ENCODE measurements at regions not wholly inside any gene's neighbourhood (a gene's known extent, or its start where the extent isn't known, plus 50 kb on each side); places are given as distances from the start of the nearest gene placed in this dataset.

- H4K20me1 ChIP-seq (ENCODE audit: low read depth, low read length): no peaks in the 10 kb centered on the region
- no peak overlapping the region for H3K9ac ChIP-seq (ENCODE audit: low read length)
- H3K27ac ChIP-seq (ENCODE audit: low read depth, low read length): no peak overlapping the region
- no peak overlapping the region for H3K4me3 ChIP-seq (ENCODE audit: insufficient read depth, low read length, poor library complexity, severe bottlenecking)
- peak overlapping the region; percentile 43 for H2AFZ ChIP-seq (ENCODE audit: low read depth, low read length, severe bottlenecking)
- H3K36me3 ChIP-seq (ENCODE audit: low read length): no peaks in the 10 kb centered on the region
- H3F3A ChIP-seq (ENCODE audit: insufficient read depth): no peaks in the 10 kb centered on the region
- no peaks in the 10 kb centered on the region for H3K27me3 ChIP-seq (ENCODE audit: low read length)
- H3K9me2 ChIP-seq (replicated peaks; ENCODE audit: insufficient read depth, low read length): no peaks in the 10 kb centered on the region
- TF ChIP-seq EZH2phosphoT487 (conservative IDR thresholded peaks at IDR 0.05; ENCODE audit: low read length): no peak
- TF ChIP-seq CTCF (IDR thresholded peaks at IDR 0.05; ENCODE audit: insufficient read depth, low read length, poor library complexity, severe bottlenecking): no peak
- H3K4me2 ChIP-seq (ENCODE audit: low read depth, low read length, poor library complexity, severe bottlenecking): no peak overlapping the region
- no peaks in the 10 kb centered on the region for H3K9me3 ChIP-seq (ENCODE audit: insufficient read depth, low read length)
- H3K79me2 ChIP-seq (ENCODE audit: insufficient read depth, low read length): no peaks in the 10 kb centered on the region
Measured at GRCh38 chr4:166309286-166309685, 436.2 kb downstream of the TLL1 start.

- Histone ChIP-seq H2AFZ (ENCODE audit: low read depth, low read length, severe bottlenecking) (peak overlapping the region; percentile 42), H3K4me3 (ENCODE audit: insufficient read depth, low read length, poor library complexity, severe bottlenecking) (no peak overlapping the region), H3K9me2 (replicated peaks; ENCODE audit: insufficient read depth, low read length) (no peaks in the 10 kb centered on the region), H3F3A (ENCODE audit: insufficient read depth) (no peaks in the 10 kb centered on the region), H3K9me3 (ENCODE audit: insufficient read depth, low read length) (no peaks in the 10 kb centered on the region), H3K79me2 (ENCODE audit: insufficient read depth, low read length) (no peaks in the 10 kb centered on the region), H3K36me3 (ENCODE audit: low read length) (no peaks in the 10 kb centered on the region), H4K20me1 (ENCODE audit: low read depth, low read length) (no peaks in the 10 kb centered on the region), H3K9ac (ENCODE audit: low read length) (no peak overlapping the region), H3K27ac (ENCODE audit: low read depth, low read length) (no peak overlapping the region), H3K4me2 (ENCODE audit: low read depth, low read length, poor library complexity, severe bottlenecking) (no peak overlapping the region), H3K27me3 (ENCODE audit: low read length) (no peaks in the 10 kb centered on the region)
- no peak for TF ChIP-seq EZH2phosphoT487 (conservative IDR thresholded peaks at IDR 0.05; ENCODE audit: low read length)
- no peak for TF ChIP-seq CTCF (IDR thresholded peaks at IDR 0.05; ENCODE audit: insufficient read depth, low read length, poor library complexity, severe bottlenecking)
Measured at GRCh38 chr4:166311169-166311568, 438.1 kb downstream of the TLL1 start.

GRCh38 chr4:166312166-166312565, 439.1 kb downstream of the TLL1 start:
- Histone ChIP-seq H2AFZ (ENCODE audit: low read depth, low read length, severe bottlenecking) (no peak overlapping the region), H3K9me3 (ENCODE audit: insufficient read depth, low read length) (no peaks in the 10 kb centered on the region), H3F3A (ENCODE audit: insufficient read depth) (no peaks in the 10 kb centered on the region)

More at GRCh38 chr4:166312166-166312565, 439.1 kb downstream of the TLL1 start:
- H3K79me2 ChIP-seq (ENCODE audit: insufficient read depth, low read length): no peaks in the 10 kb centered on the region
- TF ChIP-seq CTCF (IDR thresholded peaks at IDR 0.05; ENCODE audit: insufficient read depth, low read length, poor library complexity, severe bottlenecking) (no peak), EZH2phosphoT487 (conservative IDR thresholded peaks at IDR 0.05; ENCODE audit: low read length) (no peak)
- H3K9me2 ChIP-seq (replicated peaks; ENCODE audit: insufficient read depth, low read length): no peaks in the 10 kb centered on the region
- H3K4me3 ChIP-seq (ENCODE audit: insufficient read depth, low read length, poor library complexity, severe bottlenecking): no peak overlapping the region
- no peaks in the 10 kb centered on the region for H4K20me1 ChIP-seq (ENCODE audit: low read depth, low read length)
- no peak overlapping the region for H3K9ac ChIP-seq (ENCODE audit: low read length)
- H3K27ac ChIP-seq (ENCODE audit: low read depth, low read length): no peak overlapping the region
- no peaks in the 10 kb centered on the region for H3K36me3 ChIP-seq (ENCODE audit: low read length)
- no peak overlapping the region for H3K4me2 ChIP-seq (ENCODE audit: low read depth, low read length, poor library complexity, severe bottlenecking)
- H3K27me3 ChIP-seq (ENCODE audit: low read length): no peaks in the 10 kb centered on the region

Data from SU-DHL-6 (cell line).